Right ventricle myocardium inferior (tissue), 1 donor: ENCODE measurements at regions not wholly inside any gene's neighbourhood (a gene's known extent, or its start where the extent isn't known, plus 50 kb on each side); places are given as distances from the start of the nearest gene placed in this dataset.

ENCODE experiments used
- ATAC-seq: fragments of 200-7000 bp; cut with Tn5 transposase; one replicate; pipeline ENCODE4 v1.9.1; 2020; ENCODE audit warnings: mild to moderate bottlenecking, moderate library complexity
- DNase-seq: peaks from one replicate; pipeline ENCODE4 v3.0.0; 2021; ENCODE audit errors: missing footprints
- intact Hi-C: fragments of 100-400 bp; cut with DNase I; formaldehyde crosslinking; loops from one replicate; pipeline ENCODE4 v1.11.0; 2022
- donor health status: DM: no; HTN: yes; CAD: no; lungs with severe emphysema.

DNA sequence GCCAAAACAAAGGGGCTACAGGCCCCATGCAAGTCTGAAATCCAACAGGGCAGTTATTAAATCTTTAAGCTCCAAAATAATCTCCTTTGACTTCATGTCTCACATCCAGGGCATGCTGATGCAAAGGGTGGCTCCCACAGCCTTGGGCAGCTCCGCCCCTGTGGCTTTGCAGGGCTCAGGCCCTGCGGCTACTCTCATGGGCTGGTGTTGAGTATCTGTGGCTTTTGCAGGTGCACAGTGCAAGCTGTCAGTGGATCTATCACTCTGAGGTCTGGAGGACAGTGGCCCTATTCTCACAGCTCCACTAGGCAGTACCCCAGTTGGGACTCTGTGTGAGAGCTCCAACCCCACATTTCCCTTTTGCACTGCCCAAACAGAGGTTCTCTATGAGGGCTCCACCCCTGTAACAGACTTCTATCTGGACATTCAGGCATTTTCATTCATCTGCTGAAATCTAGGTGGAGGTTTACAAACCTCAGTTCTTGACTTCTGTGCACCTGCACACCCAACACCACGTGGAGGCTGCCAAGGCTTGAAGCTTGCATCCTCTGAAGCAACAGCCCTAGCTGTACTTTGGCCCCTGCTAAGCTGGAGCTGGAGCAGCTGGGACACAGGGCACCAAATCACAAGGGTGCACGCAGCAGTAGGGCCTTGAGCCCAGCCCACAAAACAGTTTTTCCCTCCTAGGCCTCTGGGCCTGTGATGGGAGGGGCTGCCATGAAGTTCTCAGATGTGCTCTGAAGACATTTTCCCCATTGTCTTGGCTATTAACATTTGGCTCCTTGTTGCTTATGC is 154.8 kb upstream of the PDE5A start:
- peak; percentile 57 for DNase-seq
- intact Hi-C loops = loop anchor here (10.0 kb wide), 1 partner anchor 271 kb away; no protein-coding TSS in a partner anchor
- no peak for ATAC-seq

DNA sequence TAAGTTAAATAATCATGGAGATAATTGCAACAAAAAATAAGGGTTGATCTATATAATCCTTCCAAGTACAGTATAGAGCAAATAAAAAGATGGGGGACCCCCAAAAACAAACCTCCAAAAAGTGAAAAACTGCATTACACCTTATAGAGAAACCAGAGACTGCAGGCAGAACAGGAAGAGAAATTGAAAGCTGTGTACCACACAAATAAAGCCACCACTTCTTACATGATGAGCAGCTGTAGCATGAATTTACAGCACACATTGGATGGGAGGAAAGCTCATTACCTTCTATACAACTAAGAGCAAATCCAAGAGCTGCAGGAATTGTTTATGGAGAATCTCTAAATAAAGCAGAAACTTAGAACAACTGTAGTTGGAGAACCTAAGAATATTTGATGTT is 152.4 kb upstream of the PDE5A start:
- ATAC-seq (no peak), DNase-seq (no peak)
- intact Hi-C loops = loop anchor here (10.0 kb wide), 1 partner anchor 274 kb away; no protein-coding TSS in a partner anchor

DNA sequence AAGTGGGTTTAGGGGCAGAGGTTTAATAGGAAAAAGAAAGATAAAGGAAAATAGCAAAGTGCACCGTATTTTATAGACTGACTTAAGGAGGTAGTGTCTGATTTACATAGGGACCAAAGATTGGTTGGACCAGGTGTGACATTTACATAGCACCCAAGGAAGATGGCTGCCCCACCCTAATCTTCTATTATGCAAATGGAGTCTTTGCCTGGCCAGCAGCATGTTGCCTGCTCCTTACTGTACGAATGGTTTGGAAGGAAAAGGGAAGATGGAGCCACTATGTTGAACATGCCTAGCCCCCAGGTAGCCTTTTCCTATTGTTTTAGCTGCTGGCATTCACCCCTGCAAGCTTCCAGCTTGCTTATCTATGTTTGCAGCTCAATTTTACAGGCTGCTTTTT is 146.2 kb upstream of the PDE5A start:
- intact Hi-C loops = no loop called here
- DNase-seq = no peak
- no peak for ATAC-seq

DNA sequence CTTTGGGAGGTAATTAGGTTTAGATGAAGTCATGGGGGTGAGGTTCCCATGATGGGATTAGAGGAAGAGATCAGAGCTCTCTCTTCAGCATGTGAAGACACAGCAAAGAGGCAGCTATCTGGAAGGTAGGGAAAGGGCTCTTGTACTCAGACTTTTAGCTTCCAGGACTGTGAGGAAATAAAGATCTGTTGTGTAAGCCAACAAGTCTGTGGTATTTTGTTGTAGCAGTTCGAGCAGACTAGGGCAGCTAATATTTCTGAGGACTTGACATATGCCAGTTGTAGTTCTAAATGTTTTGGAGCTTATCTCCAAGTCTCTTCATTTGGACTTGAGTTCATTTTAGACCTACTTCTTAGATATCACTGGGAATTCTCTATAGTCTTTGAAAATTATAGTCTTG is 137.3 kb upstream of the PDE5A start:
- DNase-seq (no peak), ATAC-seq (no peak)
- intact Hi-C loops = no loop called here

DNA sequence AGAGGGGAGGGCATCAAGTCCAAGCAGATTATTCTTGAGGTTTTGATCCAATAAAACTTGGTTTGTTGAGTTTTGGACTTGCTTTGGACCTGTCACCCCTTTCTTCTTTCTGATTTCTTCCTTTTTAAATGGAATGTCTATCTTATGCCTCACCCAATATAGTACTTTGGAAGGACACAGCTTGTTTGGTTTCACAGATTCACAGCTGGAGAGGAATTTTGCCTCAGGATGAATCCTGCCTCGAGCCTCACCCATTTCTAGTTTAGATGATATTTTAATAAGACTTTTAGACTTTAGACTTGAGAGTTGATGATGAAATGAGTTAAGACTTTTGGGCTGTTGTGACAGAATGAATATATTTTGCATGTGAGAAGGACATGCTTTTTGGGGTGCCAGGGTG is 136.9 kb upstream of the PDE5A start:
- no peak for ATAC-seq
- intact Hi-C loops = no loop called here
- no peak for DNase-seq

DNA sequence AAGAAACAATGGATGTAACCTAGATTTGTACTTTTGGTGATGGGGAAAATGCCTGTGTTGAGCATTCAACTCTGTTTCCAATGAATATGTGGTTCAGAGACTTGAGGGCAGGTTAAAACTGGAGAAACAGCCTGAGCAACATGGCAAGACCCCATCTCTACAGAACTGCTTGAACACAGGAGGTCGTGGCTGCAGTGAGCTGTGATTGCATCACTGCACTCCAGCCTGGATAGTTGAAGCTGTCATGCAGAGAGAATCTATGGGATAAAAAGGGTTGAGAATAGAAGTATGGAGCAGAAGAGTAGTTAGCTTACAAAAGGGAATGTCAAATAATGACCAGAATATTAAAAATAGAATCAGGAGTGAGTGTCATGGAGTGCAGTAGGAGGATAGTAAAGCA is 134.8 kb upstream of the PDE5A start:
- DNase-seq (no peak), ATAC-seq (no peak)
- intact Hi-C loops = no loop called here

DNA sequence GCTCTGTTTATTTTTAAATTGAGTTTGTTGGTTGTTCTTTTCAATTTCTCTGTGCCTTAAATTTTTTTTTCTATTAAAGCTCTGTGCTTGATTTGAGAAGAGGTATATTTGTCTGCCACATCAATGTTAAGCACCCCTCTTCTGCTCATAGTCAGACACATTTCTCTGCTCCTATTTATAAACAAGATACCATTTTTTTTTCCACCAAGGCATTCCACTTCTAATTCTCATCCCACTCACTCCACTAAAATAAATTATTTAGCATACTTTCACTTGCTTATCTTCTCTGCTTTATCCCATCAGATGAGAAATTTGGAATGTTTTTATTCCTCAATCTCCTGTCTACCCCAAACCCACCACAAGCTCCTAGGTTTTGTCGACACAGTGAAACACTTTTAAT is 127.0 kb upstream of the PDE5A start:
- DNase-seq (no peak), ATAC-seq (no peak)
- intact Hi-C loops = no loop called here

DNA sequence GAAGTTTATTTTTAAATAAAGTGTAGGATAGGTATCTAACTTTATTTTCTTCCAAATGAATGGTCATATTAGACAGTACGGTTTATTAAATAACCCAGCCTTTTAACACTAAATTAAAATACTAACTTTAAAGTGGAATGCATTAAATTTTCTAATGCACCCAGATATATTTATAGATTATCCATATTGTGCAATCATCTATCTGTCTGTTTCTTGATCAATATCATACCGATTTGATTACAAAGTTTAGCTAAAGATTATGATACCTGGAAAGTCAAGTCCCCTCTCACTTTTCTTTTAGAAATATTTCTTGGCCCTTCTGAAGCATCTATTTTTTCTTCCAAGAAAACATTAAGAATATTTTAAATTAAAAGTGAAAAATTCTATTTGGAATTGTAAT is 124.3 kb upstream of the PDE5A start:
- no peak for DNase-seq
- ATAC-seq = no peak
- intact Hi-C loops = no loop called here

DNA sequence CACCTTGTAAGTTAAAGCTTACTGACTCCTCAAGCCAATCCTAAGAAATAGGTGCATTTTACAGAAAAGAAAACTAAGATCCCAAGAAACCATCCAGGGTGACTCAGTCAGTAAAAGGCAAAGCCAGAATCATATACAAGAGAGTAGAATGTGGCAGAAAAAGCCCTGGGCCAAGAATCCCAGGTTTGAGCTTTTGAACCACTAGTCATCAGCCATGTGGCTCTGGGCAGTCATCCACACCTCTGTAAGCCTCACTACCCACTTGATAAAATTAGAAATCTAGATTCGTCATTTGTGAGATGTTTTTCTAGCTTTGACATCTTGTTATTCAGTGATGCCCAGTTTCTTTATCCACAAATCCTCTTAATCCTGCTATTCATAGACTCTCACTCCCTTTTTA is 122.2 kb upstream of the PDE5A start:
- DNase-seq (no peak), ATAC-seq (no peak)
- intact Hi-C loops = no loop called here

DNA sequence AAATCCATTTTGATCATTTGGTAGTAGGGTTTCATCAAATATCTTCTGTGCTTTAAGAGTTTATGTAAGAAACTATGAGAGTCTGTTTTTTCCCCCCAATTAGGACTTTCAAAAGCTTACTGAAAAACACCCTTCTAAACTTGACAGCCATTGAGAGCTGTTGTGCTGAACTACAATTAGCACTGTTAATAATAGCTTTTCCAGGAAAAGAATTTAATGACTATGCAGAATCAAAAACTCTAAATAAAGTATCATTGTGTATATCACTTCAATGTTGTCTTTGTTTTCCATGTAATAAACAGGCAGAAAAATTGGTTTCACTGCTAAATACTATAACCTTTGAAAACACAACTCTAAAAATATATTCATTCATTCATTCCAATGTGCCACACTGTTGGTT is 121.4 kb upstream of the PDE5A start:
- ATAC-seq (no peak), DNase-seq (no peak)
- intact Hi-C loops = no loop called here

DNA sequence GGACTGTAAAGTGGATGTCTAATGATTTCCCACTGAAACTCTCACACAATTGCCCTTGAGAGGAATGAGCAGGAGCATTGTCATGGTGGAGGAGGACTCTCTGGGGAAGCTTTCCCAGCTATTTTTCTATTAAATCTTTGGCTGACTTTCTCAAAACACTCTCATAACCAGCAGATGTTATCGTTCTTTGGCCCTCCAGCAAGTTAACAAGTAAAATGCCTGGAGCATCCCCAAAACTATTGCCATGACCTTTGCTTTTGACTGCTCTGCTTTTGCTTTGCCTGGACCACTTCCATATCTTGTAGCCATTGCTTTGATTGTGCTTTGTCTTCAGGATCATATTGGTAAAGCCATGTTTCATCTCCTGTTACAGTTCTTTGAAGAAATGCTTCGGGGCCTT is 120.2 kb upstream of the PDE5A start:
- intact Hi-C loops = no loop called here
- DNase-seq (no peak), ATAC-seq (peak; percentile 64)

DNA sequence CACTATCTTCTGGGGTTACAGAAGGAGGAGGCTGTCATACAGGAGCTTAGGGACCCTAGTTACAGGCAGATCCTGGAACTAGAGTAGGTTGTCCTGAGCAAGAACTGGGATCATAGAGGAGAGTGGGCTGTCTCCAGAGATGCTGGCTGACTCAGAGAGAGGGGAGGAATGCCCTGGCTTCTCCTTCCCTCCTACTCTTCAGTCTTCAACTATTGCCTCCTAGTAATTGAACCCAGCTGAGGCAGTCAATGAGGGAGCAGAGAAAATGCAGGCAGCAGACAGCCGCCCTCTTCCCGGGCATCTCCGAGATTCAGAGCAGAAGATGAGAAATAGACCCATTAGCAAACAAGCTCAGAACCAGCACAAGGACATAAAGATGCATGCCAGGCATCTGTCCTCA is 118.3 kb upstream of the PDE5A start:
- peak; percentile 69 for ATAC-seq
- intact Hi-C loops = no loop called here
- no peak for DNase-seq

DNA sequence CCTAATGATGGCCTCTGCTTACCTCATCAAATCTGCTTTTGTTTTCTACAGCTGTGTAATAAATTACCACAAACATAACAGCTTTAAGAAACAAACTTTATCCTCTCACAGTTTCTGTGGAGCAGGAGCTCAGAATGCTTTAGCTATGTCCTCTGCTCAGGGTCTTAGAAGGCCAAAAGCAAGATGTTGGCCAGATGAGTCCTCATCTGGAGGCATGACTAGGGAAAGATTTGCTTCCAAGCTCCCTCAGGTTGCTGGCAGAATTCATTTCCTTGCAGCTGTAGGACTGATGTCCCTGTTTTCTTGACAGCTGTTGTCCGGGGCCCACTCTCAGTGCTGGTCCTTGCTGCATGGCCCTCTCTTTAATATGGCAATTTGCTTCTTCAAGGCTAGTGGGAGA is 116.7 kb upstream of the PDE5A start:
- ATAC-seq = no peak
- intact Hi-C loops = no loop called here
- DNase-seq = no peak

DNA sequence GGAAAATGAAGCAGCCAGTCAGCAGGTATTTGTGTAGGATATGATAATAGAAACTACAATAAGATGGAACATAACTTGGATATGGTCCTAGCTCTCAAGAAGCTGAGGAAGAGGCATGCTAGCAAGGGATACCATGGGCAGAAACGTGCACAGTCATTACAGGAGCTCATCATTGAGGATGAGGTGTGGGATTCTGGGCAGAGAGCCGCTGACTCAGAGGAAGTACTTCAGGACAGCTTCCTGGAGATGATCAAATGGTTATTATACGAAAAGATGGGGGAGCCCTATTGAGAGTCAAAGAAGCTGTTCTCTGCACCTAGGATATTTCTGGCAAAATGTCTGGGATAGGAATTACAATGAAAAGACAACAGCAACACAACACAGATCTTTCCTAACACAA is 116.0 kb upstream of the PDE5A start:
- intact Hi-C loops = no loop called here
- no peak for DNase-seq
- ATAC-seq = no peak

DNA sequence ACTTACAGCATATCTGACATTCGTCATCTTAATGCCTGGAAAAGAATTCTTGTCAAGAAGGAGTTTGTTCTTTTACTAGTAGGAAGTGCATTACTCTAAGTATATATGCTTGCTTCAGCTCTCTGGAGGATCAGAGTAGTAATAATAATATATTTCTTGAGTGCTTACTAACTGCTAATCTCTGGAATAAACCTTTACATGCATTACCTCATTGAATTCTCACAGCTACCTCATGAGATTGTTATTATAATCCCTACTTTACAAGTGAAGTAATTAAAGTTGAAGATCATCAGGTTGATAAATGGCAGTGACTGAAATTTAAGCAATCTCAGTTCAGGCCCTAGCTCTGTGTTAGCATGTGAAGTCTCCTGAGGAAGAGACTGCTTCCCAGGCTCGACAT is 115.0 kb upstream of the PDE5A start:
- intact Hi-C loops = no loop called here
- DNase-seq (no peak), ATAC-seq (no peak)

DNA sequence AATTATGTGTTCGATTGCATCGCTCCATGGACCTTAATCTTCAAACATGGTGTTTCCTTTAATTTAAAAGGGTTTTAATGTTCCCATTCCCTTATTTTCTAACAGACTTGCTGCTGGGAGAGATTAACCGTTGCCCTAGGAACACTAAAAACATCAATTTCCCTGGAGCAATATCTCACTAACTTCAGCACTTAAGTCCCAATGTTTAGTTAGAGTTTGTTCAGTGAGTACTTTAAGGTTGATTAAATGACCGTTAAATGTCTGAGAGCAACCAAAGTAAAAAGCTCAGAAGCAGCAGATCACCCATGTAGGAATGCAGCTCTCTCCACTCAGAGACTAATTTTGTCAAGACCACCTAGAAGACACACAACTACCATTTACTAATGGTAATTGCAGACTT is 111.2 kb upstream of the PDE5A start:
- intact Hi-C loops = no loop called here
- no peak for DNase-seq
- no peak for ATAC-seq

DNA sequence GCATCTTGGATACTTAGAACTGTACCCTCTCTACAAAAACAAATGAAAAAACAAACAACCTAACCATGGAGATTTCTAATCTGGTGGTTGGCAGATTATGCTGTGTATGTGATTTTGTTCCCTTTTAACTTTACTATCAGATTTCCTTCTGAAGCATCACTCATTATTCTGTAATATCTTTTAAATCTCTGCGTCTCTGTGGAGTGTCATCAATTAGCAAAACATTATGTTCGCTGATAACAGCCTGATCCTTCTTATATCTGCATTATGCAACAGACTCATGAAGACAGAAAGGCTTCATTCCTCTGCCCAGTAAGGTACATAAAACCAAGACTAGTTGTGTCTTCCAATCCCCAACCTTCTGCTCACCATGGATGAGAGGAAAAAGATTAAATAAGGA is 110.3 kb upstream of the PDE5A start:
- no peak for DNase-seq
- no peak for ATAC-seq
- intact Hi-C loops = no loop called here

DNA sequence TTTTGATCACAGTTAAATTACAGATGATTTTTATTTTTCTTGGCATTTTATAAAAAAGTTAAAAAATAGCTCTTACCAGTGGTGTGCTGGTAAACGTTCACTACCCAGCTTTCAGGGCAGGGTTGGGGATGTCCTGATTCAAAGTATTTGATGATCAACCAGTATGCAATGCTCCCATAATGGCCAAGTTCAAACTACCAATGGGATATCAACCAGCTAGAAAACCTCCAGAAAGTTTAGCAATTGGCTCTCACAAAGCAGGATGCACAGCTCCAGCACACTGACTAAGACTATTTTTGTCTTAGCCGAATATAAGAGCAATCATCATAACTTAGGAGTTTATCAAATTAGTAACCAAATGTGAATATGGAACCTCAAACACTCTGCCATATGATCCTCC is 108.0 kb upstream of the PDE5A start:
- ATAC-seq = no peak
- intact Hi-C loops = no loop called here
- no peak for DNase-seq

DNA sequence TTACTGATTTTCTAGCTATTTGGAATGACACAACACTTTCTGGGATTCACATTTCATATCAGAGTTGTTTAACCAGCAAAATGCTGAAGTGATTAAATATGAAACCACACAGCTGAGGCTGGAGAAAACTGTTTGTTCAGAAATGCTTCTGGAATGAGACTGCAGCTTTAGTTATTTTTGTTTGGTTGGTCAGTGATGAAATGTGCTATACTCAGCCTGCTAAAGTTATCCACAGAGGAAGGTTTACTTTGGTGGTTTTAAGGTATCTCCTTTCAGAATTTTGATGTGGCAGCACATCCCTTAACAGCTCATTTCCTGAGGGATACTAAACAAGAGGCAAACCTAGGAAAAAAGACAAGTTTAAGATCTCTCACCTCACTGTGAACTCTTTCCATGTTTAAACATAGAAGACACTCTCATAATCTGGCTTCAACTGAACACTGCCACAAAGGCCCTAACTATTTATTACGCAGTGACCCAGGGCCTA is 106.6 kb upstream of the PDE5A start:
- ATAC-seq (peak; percentile 51), DNase-seq (no peak)
- intact Hi-C loops = no loop called here

DNA sequence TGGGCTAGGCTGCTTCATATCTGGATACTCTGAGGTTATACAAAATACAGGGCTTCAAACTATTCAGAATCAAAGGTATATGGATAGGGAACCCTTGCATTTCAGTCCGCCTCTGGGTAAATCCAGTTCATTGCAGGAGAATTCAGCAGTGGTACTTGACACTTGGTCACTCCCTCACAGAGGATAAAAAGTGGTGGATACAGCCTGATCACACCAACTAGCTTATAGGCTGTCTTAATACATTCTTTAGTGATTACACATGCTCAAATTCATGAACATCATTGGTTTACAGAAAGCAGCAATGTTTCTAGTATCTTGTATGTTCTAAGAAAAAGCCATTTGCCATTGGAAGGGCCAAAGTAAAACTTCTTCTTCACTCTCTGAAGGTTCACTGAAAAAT is 104.8 kb upstream of the PDE5A start:
- ATAC-seq = no peak
- DNase-seq = no peak
- intact Hi-C loops = no loop called here

DNA sequence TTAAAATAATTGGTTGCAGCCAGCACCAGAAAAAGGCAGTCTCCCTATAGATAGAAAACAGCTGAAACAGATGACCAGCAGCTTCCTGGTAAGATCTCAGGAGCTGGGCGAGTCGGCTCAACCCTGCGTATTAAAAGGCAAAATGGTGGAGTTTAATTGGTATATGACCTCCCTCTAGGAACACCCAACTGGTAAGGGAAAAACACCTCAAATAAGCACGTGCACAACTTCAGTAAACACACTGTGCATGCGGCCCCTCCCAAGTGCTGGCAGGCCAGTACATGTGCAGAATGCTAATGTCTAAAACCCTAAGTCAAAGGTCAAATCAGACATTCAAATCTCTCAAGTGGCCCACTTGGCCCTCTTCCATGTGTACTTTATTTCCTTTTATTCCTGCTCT is 103.2 kb upstream of the PDE5A start:
- intact Hi-C loops = no loop called here
- DNase-seq (no peak), ATAC-seq (no peak)
